Smooth muscle cell of the brain vasculature (primary cell): ENCODE measurements at regions not wholly inside any gene's neighbourhood (a gene's known extent, or its start where the extent isn't known, plus 50 kb on each side); places are given as distances from the start of the nearest gene placed in this dataset.
"Not testable (repeated sequence)": the region's sequence is repeated elsewhere in the genome, so short reads cannot be mapped to it uniquely, and the experiment has no call there.

Experiments used
- DNase-seq: peaks from one replicate; pipeline ENCODE4 v3.0.0-alpha.2; 2012; ENCODE audit warnings: low read depth, low spot score

DNA sequence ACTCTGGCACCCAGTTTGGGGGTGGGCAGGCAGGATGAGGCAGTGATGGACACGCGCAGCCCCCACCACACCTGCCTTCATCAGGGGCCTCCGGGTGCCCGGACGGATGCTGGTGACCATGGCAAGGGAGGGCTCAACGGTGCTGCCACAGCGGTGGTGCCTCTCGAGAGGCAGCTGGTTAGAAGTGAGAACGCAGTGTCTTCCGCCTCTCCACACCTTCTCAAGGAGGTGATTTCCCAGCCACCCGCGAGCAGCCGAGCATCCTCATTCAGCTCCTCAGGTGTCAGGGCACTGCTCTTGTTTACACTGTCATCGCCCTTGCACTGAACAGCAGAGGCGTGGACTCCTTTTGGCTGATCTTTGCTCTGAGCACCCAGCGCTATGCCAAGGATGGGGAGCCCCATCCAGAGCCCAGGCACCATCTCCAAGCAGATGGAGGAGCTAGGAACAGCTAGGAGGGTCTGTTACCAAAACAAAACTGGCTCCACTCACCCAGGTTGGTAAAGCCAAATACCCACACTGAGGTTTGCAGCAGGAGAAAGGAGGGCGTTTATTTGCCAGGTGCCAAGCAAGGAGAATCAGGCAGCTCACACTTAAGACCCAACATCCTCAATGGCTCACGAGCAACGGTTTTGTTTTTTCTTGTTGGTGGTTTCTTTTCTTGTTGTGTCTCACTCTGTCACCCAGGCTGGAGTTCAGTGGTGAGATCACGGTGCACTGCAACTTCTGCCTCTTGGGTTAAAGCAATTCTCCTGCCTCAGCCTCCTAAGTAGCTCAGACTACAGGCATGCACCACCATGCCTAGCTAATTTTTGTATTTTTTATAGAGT, 174.3 kb upstream of the TNRC6C start:
- no peak for DNase-seq

DNA sequence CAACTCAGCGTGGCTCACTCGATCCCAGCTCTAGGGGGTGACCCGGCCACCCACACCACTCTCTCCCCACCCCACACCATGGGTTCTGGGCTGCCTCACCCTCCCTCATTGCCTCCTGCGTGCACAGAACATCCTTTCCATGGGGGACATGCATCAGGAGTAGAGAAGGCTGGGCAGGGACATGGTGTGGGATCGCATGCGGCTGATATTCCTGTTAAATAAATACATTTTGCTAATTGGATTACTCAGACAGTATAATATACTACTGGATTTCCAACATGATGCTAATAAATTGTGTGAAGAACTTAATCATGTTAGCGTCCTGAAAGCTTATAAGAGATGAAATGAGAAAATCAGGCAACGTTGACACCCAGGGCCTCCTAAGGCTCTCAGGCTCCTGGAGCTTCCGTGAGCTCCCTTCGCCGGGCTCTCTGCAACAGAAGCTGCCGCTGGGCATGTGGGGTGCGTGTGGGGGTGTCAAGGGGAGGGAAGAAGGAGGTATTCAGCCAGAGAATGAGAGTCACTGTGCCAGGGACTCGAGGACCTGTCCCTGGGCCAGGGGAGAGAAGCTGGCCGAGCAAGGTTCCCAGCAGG, 173.1 kb upstream of the TNRC6C start:
- no peak for DNase-seq

DNA sequence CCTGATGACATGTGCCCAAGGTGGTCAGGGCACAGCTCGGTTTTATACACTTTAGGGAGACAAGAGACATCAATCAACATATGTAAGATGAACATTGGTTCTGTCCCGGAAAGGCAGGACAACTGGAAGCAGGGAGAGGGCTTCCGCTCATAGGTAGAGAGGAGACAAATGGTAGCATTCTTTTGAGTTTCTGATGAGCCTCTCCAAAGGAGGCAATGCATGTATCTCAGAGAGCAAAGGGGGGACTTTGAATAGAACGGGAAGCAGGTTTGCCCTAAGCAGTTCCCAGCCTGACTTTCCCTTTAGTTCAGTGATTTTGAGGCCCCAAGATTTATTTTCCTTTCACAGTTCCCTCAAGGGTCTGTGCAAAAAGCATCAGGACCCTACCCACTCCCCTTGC, 172.4 kb upstream of the TNRC6C start:
- no peak for DNase-seq

DNA sequence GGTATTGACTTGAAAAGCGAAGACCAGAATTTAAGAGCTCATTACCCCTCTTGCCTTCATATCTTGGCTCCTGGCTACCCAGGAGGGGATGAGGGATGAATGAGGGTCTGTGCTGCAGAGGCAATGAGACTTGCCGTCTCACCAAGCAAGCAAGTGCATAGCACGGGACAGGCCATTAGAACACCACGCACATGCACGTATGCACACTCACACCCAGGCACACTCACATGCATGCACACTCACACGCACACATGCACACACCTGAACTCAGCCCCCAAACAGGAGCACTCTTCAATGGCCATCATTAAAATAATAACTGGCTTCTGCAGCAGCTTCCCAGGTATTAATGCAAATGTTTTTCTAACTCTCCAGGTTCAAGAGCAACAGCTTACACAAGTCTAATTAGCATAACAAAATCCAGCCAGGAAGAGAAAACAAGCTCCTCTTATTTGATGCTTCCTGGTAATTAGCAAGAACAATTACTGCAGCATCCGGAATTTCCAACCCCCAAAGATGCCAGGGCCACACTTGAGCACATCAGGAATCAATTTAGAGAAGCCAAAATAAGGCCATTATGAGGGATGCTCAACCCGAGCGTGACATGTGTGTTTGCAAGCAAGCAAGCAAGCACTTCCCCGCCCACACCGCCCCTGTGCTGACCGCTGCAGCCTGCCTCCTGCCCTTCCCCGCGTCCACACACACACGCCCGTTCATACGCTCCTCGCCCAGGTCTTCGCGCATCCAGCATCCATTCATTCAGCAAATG, 171.6 kb upstream of the TNRC6C start:
- DNase-seq = no peak

DNA sequence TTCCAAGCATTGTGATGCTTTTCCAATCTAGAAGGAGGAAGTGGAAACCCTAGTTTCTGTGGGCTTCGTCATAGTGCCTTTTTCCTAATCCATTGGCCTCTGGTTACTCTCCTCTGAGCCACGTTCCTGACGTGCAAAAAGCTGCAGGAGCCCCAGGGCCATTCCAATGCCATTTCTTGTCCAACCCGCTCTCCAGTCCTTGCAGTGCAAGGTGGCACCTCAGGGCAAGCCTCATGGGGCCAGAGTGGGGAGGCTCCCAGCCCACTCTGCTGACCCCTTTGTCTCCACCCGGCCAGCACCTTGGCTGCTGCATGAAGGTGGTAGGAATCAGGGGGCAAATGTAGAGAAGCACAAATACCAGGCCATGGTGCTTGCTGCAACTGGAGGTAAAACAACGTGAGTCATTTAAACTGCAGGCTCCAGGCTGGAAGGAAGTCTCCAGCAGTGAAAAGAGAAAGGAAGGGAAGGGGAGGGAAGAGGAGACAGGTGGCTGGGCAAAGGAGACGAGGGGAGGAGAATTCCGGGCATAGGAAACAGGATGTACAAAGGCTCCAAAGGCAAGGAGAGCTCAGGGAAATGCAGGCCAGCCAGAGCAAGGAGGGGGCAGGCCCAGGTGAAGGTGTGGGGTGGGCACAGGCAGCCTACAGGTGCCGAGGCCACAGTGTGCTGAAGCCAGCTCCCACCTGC, 168.2 kb upstream of the TNRC6C start:
- DNase-seq = no peak

DNA sequence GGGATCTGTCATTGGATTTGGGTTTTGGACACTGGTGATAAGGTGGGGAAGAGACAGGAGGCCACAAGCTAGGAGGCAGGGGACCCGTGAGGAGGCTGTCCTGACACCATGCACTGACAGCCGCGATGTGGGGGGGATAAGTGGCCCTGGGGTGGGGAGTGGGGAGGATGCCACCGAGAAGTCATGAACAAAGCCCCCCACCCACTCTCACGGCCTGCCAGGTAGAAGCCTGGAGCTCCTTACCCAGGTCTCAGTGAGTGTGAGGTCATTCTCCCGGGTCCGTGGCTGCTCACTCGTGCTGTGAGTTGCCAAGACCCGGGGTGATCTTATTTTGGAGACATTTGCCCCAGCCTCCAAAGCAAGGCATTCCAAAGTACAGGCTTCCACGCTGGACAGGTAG, 165.9 kb upstream of the TNRC6C start:
- no peak for DNase-seq

DNA sequence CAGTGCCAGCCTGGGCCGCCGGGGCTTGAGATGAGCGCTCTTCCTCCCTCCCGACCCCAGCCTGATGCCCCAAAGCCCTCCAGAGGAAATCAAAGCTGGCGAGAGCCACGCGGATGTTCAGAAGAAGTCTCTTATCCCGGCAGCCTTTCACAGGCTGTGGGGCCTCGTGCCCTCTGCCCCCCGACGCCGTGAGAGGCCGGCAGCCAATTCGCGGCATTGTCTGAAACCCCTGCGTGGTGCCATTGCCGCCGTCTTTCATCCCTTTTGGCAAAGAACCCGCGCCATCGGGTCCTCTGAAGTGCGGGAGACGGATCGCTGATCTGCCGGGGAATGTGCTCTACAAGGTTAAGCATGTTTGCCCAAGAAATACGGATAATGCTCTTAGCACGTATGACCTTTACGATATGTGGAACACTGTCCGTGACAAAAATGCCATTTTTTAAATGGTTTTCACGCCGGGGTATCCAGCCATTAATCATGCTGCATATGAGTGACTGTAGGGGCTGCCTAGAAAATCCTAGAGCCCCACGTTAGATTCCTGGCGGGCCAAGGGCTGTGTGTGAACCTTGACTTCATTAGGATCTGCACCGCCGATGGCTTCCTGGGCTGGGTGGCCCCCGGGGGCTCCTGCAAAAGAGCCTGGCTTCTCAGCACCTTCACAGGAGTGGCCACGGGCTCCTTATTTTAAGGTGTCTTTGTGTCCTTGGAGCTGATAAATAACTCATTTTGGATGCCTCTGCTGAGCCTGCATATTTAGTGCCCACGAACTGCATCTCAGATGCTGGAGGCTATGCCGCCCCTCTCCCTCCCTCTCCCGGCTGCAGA, 165.1 kb upstream of the TNRC6C start:
- DNase-seq = no peak

DNA sequence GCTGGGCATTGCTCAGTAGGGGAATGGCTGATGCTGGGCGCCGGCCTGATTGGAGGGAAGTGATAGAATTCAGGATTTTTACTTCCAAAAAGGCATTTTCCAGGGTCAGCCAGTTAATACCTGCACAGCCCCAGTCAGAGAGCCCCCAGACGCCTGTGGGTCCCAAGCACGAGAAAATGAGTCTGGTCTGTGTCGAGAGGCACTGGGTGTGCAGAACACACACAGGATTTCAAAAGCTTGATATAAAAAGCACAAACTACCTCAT, 164.6 kb upstream of the TNRC6C start:
- DNase-seq = no peak

DNA sequence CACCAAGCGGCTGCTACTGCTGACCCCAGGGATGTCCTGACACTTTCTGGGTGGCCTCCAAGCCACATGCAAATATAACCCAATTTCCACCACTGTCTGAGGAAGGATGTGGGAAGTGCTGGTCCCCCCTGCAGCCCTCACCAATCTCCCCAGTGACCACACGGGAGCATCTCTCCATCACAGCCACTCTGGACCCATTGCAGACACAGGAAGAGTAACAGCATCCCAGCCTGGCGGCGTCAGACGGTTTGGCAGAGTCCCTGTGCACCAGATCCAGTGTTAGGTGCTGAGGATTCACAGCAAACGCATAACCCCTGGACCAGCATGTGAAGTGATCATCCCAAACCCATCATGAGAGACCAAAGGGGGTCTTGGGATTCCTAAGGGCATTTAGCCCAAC, 163.7 kb upstream of the TNRC6C start:
- no peak for DNase-seq

DNA sequence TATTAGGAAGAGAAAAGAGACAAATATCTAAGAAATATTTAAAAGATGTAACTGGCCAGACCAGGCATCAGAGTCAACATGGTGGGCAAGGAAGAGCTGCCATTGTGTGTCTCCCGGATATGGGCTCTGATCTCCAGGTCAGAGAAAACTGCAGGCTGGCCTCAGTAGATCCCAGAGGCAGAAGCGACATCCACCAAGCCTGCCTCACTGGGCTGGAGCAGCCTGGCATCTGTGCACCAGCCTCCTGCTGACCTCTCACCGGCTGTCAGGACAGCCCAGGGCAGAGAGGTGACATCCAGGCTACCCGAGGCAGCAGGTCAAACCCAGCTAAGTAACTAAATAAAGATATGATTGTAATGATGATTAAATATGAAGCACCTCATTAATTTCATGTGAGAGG, 162.8 kb upstream of the TNRC6C start:
- no peak for DNase-seq

DNA sequence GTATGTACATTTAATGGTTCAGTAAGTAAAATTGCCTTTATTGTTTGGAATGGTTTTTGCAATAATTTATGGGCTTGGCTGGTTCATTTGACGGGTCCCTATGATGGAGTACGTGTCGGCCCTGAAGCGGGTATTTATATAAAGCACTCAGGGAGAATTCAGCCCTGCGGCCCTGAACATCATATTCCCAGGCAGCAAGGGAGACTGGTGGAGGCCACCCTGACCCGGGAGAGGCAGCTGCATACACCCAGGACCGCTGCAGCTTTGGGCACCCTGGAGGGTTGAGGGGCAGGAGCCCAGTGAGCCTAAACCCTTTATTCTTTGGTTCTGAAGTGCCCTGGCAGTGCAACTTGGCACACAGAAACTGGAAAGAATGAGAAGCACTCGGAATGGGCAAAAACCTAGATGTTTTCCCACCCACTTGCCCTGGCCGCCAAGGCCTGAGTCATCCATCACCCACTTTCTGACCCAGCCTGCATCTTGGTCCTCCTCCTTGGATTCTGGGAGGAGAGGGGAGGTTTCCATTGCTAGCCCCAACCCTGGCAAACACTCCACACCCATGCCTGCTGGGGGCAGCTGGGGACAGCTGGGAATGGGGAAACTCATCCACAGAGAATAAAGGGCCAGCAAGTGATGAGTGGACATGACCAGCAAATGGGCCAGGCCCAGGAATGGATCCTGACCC, 162.2 kb upstream of the TNRC6C start:
- no peak for DNase-seq

DNA sequence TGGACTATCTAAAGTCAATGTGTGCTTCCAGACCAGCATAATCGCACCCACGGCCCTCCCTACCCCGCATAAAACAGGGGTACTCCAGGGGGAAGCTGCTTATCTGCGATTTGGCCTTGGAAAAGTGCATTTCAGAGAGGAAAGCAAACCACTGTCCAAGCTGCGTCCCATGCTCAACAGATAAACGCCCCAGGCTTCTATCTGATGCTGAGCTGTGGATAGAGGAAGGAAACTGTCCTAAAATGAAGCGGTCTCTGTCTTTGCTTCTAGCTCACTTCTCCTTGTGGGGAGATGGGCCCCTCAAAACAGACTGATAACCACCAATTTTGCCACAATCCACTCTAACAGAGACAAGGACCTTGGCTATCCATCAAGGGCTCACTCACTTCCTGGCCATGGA, 160.5 kb upstream of the TNRC6C start:
- DNase-seq = no peak

DNA sequence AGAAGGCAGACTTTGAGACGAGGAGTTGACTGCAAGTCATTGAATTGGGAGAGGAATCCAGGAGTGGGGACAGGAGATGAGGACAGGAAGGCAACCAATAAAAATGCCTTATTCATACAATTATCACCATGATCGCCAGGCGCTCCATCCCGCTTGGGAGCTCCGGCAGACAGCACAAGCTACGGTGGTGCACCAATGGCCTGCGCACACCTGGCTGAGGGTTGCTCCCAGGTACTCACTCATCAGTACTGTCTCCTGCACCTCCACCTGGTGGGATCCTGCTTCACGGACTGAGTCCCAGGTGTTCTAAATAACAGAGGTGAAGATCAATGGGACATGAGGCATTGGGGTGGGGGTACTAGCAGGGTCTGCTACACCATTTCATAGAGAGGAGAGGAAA, 160.0 kb upstream of the TNRC6C start:
- DNase-seq = no peak

DNA sequence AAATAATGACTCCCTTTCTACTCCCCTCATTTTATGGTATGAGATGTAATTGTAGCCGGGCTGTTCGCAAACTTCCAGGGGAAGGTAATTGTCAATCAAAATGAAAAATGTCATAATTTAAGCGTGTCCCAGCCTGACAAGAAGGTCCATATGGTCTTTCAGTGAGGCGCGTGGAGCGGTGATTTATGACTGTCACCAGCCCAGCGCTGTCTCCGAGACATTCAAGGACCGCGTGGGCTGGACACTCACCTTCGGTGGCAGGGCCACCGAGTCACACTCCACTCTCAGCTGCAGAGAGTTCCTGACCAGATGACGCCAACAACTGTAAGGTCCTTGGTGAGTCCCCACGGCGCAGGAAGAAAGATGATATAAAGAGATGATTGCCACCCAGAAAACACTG, 157.7 kb upstream of the TNRC6C start:
- DNase-seq = no peak

DNA sequence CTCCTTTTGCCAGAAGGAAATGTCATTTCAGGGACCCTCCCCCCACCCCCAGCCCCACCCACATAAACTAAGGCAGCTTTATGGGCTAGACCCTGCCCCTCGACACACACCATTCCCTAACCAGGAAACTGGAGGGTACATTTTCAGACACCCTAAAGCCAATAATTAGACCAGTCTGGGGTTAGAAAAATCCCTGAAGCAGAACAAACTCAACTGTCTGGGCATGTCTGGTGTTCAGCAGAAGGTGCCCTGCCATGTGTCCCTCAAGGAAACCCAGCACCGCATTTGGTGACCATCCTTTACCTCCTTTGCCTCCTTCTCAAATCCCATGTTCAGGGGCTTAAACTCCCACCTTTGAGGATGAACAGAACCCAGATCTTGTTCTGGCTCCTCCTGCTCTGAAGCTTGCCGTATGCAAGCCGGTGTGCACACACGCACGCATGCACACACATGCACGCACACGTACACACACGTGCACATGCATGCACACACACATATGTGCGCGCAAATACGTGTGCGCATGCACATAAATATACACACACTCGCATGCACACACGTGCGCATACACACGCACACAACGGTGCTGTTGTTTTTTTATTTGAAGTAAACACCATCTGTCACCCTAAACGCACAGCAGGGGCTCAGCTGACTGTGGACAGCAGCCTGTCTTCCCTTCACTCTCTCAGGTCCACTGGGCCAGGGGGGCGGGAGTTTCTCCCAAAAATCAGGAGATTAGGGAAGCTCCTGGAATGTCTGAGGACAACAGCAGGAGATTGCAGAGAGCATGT, 156.8 kb upstream of the TNRC6C start:
- no peak for DNase-seq

DNA sequence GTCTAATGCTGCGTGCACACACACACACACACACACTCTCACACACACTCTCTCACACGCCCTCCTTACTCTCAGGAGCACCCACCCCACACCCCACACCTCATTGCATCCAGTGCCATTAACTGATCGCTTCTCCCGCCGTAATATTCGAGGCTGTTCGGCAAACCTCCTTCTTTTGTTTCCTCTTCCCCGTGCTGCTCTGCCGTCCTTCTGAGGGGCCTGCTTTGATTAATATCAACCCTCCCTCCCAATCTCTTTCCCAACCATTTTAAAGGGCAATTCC, 156.2 kb upstream of the TNRC6C start:
- no peak for DNase-seq

DNA sequence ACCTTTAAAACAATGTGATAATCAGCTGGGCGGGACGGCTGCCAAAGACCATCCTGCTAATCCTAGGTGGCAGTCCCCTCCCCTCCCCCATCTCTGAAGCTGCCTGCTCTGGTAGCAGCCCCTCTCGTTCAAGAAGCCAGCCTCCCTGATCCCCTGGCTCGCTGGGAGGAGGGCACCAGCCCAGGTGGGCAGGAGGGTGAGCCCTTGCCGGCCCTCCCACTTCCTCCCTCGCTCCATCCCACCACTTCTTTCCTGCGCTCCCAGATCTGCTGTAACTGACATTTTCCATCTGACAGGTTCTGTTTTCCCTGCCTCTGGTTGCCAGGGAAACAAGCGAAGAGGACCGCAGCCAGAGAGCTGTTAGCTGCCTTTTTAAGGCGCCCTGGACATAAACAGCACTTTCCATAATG, 155.7 kb upstream of the TNRC6C start:
- DNase-seq = no peak

DNA sequence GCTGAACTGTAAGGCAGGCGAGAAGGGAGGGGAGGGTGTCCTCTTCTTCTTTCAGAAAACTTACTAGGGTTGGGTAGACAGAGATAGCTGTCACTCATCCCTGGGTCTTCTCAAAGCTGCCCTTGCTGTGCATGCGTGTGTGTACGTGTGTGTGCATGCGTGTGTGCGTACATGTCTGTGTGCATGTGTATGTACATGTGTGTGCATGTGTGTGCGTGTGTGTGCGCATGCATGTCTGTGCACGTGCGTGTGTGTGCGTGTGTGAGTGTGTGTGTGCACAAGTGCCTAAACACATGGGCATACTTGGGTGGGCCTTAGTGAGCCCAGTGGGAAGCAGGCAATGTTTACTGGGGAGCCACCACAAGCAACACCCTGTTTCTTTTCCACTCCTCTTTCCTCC, 154.8 kb upstream of the TNRC6C start:
- no peak for DNase-seq

DNA sequence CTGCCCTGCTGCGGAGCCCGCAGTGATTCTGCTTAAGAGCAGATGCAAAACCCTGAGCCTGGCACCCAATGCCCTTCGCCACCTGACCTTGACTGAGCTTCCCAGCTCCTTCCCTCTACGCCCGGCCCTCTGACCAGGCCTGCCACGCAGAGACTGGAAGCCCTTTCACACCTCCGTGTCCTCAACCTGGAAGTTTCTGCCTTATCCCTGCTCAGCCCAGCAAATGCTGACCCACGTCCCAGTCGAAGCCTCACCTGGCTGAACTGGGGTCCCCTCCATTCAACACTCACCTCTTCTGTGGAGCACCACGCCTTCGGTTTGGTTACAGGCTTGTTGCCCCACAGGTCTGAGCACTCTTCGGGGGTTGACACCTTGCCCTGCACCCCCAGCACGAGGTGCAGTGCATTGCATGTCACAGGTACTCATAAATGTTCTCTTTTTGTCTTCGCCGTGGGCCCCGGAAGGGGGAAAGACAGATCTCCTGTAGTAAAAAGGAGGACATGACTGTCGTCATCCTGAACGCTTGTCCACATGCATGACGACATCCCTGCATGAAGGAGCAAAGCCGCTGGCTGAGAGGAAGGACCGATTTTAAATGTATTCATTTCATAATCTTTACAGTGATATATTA, 153.6 kb upstream of the TNRC6C start:
- no peak for DNase-seq

DNA sequence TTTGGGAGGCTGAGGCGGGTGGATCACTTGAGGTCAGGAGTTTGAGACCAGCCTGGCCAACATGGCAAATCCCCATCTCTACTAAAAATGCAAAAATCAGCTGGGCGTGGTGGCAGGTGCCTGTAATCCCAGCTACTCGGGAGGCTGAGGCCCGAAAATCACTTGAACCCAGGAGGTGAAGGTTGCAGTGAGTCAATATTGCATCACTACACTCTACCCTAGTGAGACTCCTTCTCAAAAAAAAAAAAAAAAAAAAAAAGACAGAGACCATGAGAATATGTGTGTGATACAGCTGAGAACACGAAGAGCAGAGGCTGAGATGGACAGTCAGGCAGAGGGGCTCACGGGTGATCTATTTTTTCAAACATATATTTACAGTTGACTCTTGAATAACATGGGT, 152.5 kb upstream of the TNRC6C start:
- not testable (repeated sequence) for DNase-seq
